ENCODE measurements at regions not wholly inside any gene's neighbourhood (a gene's known extent, or its start where the extent isn't known, plus 50 kb on each side); places are given as distances from the start of the nearest gene placed in this dataset.

- no peak for DNase-seq
Observed at GRCh38 chr6:93567164-93567563, 147.8 kb upstream of the EPHA7 start.

- DNase-seq, result no peak
Observed at GRCh38 chr6:93566285-93566684, 146.9 kb upstream of the EPHA7 start.

- no peak for DNase-seq
Observed at GRCh38 chr6:93562582-93562981, 143.2 kb upstream of the EPHA7 start.

GRCh38 chr6:93555292-93555691 is 135.9 kb upstream of the EPHA7 start:
- no peak for DNase-seq

GRCh38 chr6:93554018-93554417 is 134.7 kb upstream of the EPHA7 start:
- DNase-seq, result no peak

- DNase-seq, result no peak
Observed at GRCh38 chr6:93550551-93551276, 131.4 kb upstream of the EPHA7 start.

GRCh38 chr6:93549868-93550267 is 130.5 kb upstream of the EPHA7 start:
- no peak for DNase-seq

- no peak for DNase-seq
Observed at GRCh38 chr6:93524671-93525451, 105.5 kb upstream of the EPHA7 start.

GRCh38 chr6:93523365-93523764 is 104.0 kb upstream of the EPHA7 start:
- no peak for DNase-seq

GRCh38 chr6:93516441-93516840 is 97.1 kb upstream of the EPHA7 start:
- no peak for DNase-seq

- DNase-seq, result no peak
Observed at GRCh38 chr6:93515736-93516135, 96.4 kb upstream of the EPHA7 start.

GRCh38 chr6:93498713-93499112 is 79.4 kb upstream of the EPHA7 start:
- DNase-seq, result no peak

- no peak for DNase-seq
Observed at GRCh38 chr6:93496548-93496947, 77.2 kb upstream of the EPHA7 start.

- no peak for DNase-seq
Observed at GRCh38 chr6:93494057-93494456, 74.7 kb upstream of the EPHA7 start.

GRCh38 chr6:93474733-93475179 is 55.4 kb upstream of the EPHA7 start:
- no peak for DNase-seq

GRCh38 chr6:93471281-93471680 is 51.9 kb upstream of the EPHA7 start:
- DNase-seq, result no peak

All from anterior cingulate cortex (tissue), 58 donors.